Kidney (tissue), 13 donors: ENCODE measurements at regions not wholly inside any gene's neighbourhood (a gene's known extent, or its start where the extent isn't known, plus 50 kb on each side); places are given as distances from the start of the nearest gene placed in this dataset.

Experiments
- DNase-seq, 5 donors: peaks; one replicate each; pipeline ENCODE4 v3.0.0-alpha.2; 2013 to 2020
- FAIRE-seq: peaks from 2 replicates; lab custom pipeline; 2012; peaks lifted over from hg19 to GRCh38; lab: Jason Lieb, UNC
- H3K27ac ChIP-seq, 2 donors: one replicate each; pipeline ENCODE4 v1.7.0; 2013; ENCODE audit warnings: low read depth in 2 of 2, low read length in 2 of 2, inconsistent platforms in 1 of 2
- H3K27me3 ChIP-seq: one replicate; pipeline ENCODE4 v1.7.1; 2013; ENCODE audit warnings: low read length, inconsistent platforms; ENCODE audit not compliant: control insufficient read depth, insufficient read depth
- H3K36me3 ChIP-seq, 3 donors: one replicate each; pipeline versions ENCODE4 v1.7.0 to v1.7.1; 2013; ENCODE audit warnings: low read length in 3 of 3, control low read depth in 1 of 3, inconsistent platforms in 1 of 3; ENCODE audit not compliant: insufficient read depth in 3 of 3, control insufficient read depth in 2 of 3
- H3K4me1 ChIP-seq, 3 donors: one replicate each; pipeline versions ENCODE4 v1.7.0 to v1.7.1; 2013; ENCODE audit warnings: low read length in 3 of 3, inconsistent platforms in 1 of 3, low read depth in 1 of 3; ENCODE audit not compliant: control insufficient read depth in 2 of 3, insufficient read depth in 2 of 3
- H3K4me3 ChIP-seq, 3 donors: one replicate each; pipeline versions ENCODE4 v1.7.0 to v1.8.1; 2013; ENCODE audit warnings: low read length in 3 of 3, control low read depth in 1 of 3, inconsistent platforms in 1 of 3
- H3K9ac ChIP-seq, 3 donors: one replicate each; pipeline versions ENCODE4 v1.7.0 to v1.7.1; 2013; ENCODE audit warnings: low read length in 3 of 3, control low read depth in 1 of 3, inconsistent platforms in 1 of 3
- H3K9me3 ChIP-seq, 3 donors: one replicate each; pipeline versions ENCODE4 v1.7.0 to v1.7.1; 2013; ENCODE audit warnings: low read length in 3 of 3, control low read depth in 1 of 3, inconsistent platforms in 1 of 3; ENCODE audit not compliant: control insufficient read depth in 2 of 3, insufficient read depth in 1 of 3
- intact Hi-C: fragments of 100-400 bp; cut with DNase I; formaldehyde crosslinking; loops from one replicate; pipeline ENCODE4 v1.11.1; 2022
- TF ChIP-seq, protein P1 (sequence below): IDR thresholded peaks from 3 replicates; pipeline ENCODE4 v1.5.1; 2012; ENCODE audit warnings: mild to moderate bottlenecking, moderate library complexity, borderline replicate concordance; ENCODE audit not compliant: insufficient read depth; ENCODE audit errors: extremely low read depth
- donor health status: control.
- donor health status: control.
- donor health status: control.
- donor health status: control.
- donor health status: control.
- donor health status: DM: yes; HTN: yes; CAD: no.
- donor health status: Normal renal cell carcinoma (clear cell type).

DNA sequence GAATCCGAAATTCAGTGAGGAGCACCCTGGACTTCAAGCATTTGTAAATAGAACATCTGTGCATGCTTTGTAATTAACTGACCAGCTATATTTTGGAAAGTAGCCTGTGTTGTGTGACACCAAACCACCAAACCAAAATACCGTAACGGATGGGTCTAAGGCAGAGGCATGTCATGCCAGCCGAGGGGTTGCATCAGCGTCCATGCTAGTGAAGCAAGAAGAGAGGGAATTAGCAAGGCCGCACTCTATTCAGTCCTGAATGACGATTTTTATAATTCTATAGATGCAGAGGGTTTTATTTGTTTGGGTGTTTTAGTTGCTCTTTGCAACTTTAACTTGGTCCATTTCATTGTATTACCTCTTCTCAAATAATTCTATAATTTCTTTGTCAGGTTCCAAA is 116.8 kb upstream of the SMYD2 start:
- intact Hi-C loops = no loop called here
- Histone ChIP-seq H3K9ac (no peak overlapping the region), H3K27me3 (no peaks in the 10 kb centered on the region), H3K9me3 (no peaks in the 10 kb centered on the region), H3K36me3 (no peaks in the 10 kb centered on the region), H3K4me3 (no peak overlapping the region), H3K27ac (no peak overlapping the region), H3K4me1 (no peaks in the 10 kb centered on the region)
- TF ChIP-seq, protein P1, sequence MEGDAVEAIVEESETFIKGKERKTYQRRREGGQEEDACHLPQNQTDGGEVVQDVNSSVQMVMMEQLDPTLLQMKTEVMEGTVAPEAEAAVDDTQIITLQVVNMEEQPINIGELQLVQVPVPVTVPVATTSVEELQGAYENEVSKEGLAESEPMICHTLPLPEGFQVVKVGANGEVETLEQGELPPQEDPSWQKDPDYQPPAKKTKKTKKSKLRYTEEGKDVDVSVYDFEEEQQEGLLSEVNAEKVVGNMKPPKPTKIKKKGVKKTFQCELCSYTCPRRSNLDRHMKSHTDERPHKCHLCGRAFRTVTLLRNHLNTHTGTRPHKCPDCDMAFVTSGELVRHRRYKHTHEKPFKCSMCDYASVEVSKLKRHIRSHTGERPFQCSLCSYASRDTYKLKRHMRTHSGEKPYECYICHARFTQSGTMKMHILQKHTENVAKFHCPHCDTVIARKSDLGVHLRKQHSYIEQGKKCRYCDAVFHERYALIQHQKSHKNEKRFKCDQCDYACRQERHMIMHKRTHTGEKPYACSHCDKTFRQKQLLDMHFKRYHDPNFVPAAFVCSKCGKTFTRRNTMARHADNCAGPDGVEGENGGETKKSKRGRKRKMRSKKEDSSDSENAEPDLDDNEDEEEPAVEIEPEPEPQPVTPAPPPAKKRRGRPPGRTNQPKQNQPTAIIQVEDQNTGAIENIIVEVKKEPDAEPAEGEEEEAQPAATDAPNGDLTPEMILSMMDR = no peak
- DNase-seq (no peak), FAIRE-seq (no peak)

DNA sequence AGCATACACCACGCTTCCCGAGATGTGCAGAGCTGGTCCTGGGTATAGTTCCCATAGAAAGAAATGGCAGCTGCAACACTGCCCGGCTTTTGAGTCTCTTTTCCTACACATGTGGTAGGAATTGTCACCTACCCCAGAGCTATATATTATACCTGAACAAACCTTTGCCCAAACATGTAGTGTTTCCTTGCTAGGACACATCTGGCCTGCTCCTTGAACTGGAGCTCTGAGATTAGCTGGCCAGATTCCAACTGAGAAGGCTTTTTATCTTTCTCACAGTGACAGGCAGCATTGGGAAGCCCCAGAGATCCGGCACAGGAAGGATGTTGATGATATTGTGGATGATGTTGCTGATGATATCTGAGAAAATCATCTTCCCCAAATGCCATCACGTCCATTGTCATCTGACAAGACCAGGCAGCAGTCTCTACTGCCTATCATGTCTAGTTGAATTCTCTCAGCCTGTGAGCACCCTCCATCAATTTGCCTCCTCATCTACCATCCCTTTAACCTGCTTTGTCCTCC is 115.0 kb upstream of the SMYD2 start:
- Histone ChIP-seq H3K4me1 (no peaks in the 10 kb centered on the region), H3K36me3 (no peaks in the 10 kb centered on the region), H3K27ac (no peak overlapping the region), H3K27me3 (no peaks in the 10 kb centered on the region), H3K9me3 (no peaks in the 10 kb centered on the region), H3K9ac (no peak overlapping the region), H3K4me3 (no peak overlapping the region)
- TF ChIP-seq, protein P1 = no peak
- intact Hi-C loops = no loop called here
- DNase-seq (no peak), FAIRE-seq (no peak)

DNA sequence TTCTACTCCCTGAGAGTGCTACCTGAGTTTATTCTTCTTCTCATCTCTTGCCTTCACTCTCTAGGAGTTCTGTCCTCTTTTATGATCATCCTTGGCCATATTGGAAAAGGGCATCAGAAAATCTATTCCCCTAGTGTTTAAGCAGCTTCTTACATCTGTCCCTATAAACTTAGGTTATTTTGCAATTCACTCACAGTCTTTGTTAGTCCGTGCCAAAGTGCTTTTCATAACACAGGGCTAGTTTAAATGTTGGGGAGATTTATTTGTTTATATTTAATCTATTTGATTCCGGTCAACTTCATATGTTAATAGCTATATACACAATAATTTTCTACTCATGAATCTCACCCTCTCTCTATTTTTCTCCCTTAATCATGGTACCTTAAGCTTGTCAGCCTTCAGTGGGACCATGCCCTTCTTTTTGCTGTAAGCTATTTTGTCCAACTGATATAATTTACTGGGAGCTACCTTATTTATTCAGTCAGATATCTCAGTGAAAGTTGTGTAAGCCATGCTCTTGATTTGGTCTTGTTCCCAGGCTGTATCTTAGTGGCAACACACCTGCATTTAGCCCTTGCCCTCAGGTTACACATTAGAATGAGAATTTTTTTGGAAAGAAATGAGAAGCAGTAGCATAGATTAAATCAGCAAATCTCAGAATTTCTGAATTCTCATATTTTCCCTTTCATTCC is 106.3 kb upstream of the SMYD2 start:
- Histone ChIP-seq H3K9me3 (no peaks in the 10 kb centered on the region), H3K36me3 (no peaks in the 10 kb centered on the region), H3K9ac (no peak overlapping the region), H3K4me3 (no peak overlapping the region), H3K27ac (no peak overlapping the region), H3K27me3 (no peaks in the 10 kb centered on the region), H3K4me1 (no peaks in the 10 kb centered on the region)
- DNase-seq = no peak
- TF ChIP-seq, protein P1 = no peak
- intact Hi-C loops = no loop called here
- no peak for FAIRE-seq
